Astrocyte of the spinal cord (primary cell): ENCODE measurements at regions not wholly inside any gene's neighbourhood (a gene's known extent, or its start where the extent isn't known, plus 50 kb on each side); places are given as distances from the start of the nearest gene placed in this dataset.

Source experiments
- DNase-seq: peaks from one replicate; pipeline ENCODE4 v3.0.0; 2011; ENCODE audit warnings: low read depth, low spot score
- H3K4me3 ChIP-seq: 2 replicates; pipeline ENCODE4 v1.5.1; 2011; ENCODE audit warnings: low read depth, mild to moderate bottlenecking, low read length, moderate library complexity
- in situ Hi-C: cut with HindIII; loops from 2 replicates; pipeline ENCODE4 v1.10.0; 2017; ENCODE audit warnings: low sequenced_read_pairs
- TF ChIP-seq, protein P1 (sequence below): IDR thresholded peaks from 2 replicates; pipeline ENCODE4 v1.5.1; 2012; ENCODE audit warnings: low read depth, mild to moderate bottlenecking, low read length, inconsistent platforms

DNA sequence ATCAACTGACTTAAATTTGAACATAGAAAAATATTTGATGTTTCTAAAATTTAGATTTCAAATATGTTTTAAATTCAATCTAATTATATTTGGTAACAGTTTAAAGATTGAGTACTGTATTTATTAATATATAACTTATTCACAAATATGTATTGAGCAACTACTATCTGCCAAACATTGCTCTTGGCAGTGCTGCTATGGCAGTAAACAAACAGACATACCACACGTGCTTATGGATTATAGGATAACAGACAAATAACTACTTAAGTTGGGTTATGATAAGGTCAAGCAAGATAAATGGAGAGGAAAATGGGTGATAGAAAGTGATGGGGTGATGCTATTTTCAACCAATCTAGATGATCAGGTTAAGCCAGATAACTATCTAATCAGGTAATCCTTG is 538.1 kb downstream of the C12orf50 start:
- no peak for DNase-seq
- no peak overlapping the region for H3K4me3 ChIP-seq
- in situ Hi-C loops: no loop called here
- TF ChIP-seq, protein P1, sequence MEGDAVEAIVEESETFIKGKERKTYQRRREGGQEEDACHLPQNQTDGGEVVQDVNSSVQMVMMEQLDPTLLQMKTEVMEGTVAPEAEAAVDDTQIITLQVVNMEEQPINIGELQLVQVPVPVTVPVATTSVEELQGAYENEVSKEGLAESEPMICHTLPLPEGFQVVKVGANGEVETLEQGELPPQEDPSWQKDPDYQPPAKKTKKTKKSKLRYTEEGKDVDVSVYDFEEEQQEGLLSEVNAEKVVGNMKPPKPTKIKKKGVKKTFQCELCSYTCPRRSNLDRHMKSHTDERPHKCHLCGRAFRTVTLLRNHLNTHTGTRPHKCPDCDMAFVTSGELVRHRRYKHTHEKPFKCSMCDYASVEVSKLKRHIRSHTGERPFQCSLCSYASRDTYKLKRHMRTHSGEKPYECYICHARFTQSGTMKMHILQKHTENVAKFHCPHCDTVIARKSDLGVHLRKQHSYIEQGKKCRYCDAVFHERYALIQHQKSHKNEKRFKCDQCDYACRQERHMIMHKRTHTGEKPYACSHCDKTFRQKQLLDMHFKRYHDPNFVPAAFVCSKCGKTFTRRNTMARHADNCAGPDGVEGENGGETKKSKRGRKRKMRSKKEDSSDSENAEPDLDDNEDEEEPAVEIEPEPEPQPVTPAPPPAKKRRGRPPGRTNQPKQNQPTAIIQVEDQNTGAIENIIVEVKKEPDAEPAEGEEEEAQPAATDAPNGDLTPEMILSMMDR: no peak

DNA sequence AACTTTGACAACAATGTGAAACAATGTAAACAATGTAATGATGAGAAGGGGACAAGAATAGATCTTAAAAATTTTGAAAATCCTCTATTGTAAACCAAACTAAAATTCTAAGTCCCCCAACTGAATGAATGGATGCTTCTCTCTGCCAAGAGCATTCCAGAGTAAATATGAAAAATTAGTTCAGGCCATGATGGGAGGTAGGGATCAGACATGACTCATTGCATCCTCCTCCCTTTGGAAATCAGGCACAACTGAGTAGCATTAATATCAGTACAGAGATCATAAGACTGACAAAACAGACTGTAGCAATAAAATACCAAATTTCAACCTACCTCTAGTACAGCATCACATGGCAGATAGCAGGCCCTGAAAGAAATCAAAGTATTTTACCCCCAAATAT is 559.9 kb downstream of the C12orf50 start:
- TF ChIP-seq, protein P1: no peak
- H3K4me3 ChIP-seq: no peak overlapping the region
- in situ Hi-C loops: no loop called here
- DNase-seq: no peak

DNA sequence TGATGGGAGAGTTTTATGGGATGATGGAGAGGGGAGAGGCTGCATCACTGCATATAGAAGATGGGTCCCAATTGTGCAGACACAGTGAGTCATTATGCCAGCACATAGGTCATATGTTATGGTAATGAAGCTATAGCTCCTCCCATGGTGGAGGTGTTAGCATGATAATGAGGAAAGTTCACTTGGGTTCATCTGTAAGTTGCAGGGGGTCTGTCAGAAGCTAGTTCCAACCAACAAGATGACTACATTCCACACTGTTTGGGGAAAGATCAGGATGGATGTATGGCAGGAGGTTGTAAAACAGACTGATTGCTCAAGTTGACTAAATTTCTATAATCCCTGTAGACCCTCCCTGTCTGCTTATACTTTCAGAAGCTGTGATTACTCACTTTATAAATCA is 561.3 kb downstream of the C12orf50 start:
- TF ChIP-seq, protein P1: no peak
- H3K4me3 ChIP-seq: no peak overlapping the region
- in situ Hi-C loops: no loop called here

DNA sequence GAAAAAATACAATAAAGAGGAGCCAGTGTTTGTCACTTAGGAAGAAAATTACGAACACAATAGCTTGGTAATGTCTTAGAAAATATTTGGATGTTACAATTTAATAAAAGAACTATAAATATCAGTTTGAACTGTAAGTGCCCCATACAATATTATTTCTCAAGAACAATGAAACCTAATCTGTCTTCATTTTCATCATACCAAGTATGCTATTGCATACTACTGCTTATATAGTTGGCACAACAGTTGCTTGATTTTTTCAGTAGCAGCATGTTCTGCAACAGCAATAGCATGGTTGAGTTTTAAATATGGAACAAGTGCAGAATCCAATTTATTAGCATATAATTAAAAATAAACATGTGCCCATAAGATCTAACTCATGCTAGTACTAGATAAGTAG is 564.6 kb downstream of the C12orf50 start:
- TF ChIP-seq, protein P1: no peak
- no peak for DNase-seq
- in situ Hi-C loops: no loop called here
- H3K4me3 ChIP-seq: no peak overlapping the region

More for the DNA sequence above, 561.3 kb downstream of the C12orf50 start:
- no peak for DNase-seq

DNA sequence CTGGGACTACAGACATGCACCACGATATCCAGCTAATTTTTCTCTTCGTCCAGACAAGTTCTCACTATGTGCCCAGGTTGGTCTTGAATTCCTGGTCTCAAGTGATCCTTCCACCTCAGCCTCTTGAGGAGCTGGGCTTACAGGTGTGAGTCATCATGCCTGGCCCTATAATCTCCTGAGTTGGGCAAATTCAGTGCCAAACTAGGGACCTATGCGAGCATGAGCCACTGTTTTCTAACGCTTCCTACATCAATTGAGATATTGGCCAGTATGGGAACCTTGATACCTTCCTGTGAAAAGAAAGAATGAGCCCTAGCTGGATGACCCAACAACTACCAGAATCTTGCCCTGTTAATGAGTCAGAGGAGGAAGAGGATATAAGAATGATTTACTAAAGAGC is 585.2 kb downstream of the C12orf50 start:
- TF ChIP-seq, protein P1: no peak
- in situ Hi-C loops: no loop called here
- DNase-seq: no peak
- H3K4me3 ChIP-seq: no peak overlapping the region

DNA sequence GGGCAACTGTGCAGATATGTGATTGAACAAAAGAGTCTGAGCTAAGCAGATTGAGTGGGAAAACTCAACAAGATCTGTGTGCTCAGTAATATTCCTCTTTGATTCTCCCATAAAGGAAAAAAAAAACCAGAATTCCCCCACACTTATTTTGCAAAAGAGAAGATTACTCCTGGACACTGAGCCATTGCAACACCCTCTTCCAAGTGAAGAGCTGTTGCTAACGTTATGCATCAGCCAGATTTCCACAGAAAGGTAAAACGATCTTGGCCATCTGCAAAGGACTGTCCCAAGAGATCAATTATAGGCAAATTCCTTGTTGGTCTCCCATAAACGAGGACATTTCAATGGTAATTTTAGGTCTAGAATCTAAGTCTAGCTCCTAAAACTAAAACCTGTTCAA is 587.7 kb downstream of the C12orf50 start:
- DNase-seq: no peak
- TF ChIP-seq, protein P1: no peak
- H3K4me3 ChIP-seq: no peak overlapping the region
- in situ Hi-C loops: no loop called here
